ENCODE measurements at regions not wholly inside any gene's neighbourhood (a gene's known extent, or its start where the extent isn't known, plus 50 kb on each side); places are given as distances from the start of the nearest gene placed in this dataset.

DNA sequence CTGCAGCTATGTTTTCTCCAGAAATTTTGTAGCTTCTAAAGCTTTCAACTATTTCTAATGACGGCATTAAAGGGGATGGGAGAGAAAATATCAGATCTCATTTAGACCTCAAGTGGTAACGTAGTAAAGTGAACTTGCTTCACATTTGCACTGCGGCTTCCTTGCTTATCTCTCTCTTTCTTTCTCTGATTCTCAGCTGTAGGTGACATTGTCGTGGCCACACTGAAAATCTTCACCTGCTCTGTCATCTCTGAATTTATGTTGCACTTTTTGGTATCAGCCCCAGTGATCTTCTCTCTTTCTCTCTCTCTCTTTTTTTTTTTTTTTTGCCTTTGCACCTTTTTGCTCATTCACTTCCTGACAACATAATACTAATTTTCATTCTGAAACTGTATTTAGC, 254.1 kb upstream of the SATB1 start:
- Mint-ChIP-seq H3K4me3 (no peak overlapping the region), H3K9me3 (no peaks in the 10 kb centered on the region), H3K27ac (no peak overlapping the region), H3K36me3 (no peaks in the 10 kb centered on the region), H3K27me3 (ENCODE audit: insufficient read depth, low read depth) (no peaks in the 10 kb centered on the region), H3K4me1 (no peaks in the 10 kb centered on the region)
- no peaks in the 10 kb centered on the region for H3K9me3 ChIP-seq (ENCODE audit: low read depth)
- no peak overlapping the region for H3K27ac ChIP-seq
- no peaks in the 10 kb centered on the region for H3F3A ChIP-seq (ENCODE audit: low read depth)
- no peak overlapping the region for H3K9ac ChIP-seq
- no peaks in the 10 kb centered on the region for H4K20me1 ChIP-seq (ENCODE audit: low read depth)
- H3K79me2 ChIP-seq (ENCODE audit: low read depth) = no peaks in the 10 kb centered on the region
- H2AFZ ChIP-seq (replicated peaks) = no peak overlapping the region
- H3K4me3 ChIP-seq = no peak overlapping the region
- H3K27me3 ChIP-seq = no peaks in the 10 kb centered on the region
- no peak for DNase-seq (ENCODE audit: low spot score)
- H3K4me2 ChIP-seq = no peak overlapping the region
- TF ChIP-seq EZH2 (IDR thresholded peaks at IDR 0.05) (no peak), EZH2phosphoT487 (IDR thresholded peaks at IDR 0.05) (no peak)
- TF ChIP-seq, protein P1, sequence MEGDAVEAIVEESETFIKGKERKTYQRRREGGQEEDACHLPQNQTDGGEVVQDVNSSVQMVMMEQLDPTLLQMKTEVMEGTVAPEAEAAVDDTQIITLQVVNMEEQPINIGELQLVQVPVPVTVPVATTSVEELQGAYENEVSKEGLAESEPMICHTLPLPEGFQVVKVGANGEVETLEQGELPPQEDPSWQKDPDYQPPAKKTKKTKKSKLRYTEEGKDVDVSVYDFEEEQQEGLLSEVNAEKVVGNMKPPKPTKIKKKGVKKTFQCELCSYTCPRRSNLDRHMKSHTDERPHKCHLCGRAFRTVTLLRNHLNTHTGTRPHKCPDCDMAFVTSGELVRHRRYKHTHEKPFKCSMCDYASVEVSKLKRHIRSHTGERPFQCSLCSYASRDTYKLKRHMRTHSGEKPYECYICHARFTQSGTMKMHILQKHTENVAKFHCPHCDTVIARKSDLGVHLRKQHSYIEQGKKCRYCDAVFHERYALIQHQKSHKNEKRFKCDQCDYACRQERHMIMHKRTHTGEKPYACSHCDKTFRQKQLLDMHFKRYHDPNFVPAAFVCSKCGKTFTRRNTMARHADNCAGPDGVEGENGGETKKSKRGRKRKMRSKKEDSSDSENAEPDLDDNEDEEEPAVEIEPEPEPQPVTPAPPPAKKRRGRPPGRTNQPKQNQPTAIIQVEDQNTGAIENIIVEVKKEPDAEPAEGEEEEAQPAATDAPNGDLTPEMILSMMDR (IDR thresholded peaks at IDR 0.05) = no peak
- no peaks in the 10 kb centered on the region for H3K4me1 ChIP-seq
- no peaks in the 10 kb centered on the region for H3K36me3 ChIP-seq

DNA sequence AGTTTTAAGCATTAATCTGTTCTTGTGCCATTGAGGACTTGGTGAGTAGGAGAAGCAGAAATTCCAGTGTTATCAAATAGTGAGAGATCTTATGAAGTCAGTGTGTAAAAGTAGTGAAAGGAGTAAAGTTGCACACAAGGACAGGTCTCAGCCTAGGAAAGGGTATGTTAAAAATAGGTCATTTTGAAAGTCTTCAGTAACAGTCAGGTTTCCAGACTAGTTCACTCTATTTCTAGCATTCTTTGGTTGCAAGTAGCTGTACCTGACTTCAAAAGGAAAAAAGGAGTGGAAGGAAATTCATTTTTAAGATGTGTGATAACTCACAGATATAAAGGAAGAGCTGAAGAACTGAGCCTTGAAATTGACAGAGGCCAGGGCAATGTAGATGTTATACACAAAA, 250.1 kb upstream of the SATB1 start:
- H3K4me3 Mint-ChIP-seq = no peak overlapping the region
- Histone ChIP-seq H3K36me3 (no peaks in the 10 kb centered on the region), H3K9ac (no peak overlapping the region), H3K4me3 (no peak overlapping the region), H2AFZ (replicated peaks) (no peak overlapping the region), H4K20me1 (ENCODE audit: low read depth) (no peaks in the 10 kb centered on the region), H3K9me3 (ENCODE audit: low read depth) (no peaks in the 10 kb centered on the region), H3K27me3 (no peaks in the 10 kb centered on the region), H3K4me1 (no peaks in the 10 kb centered on the region), H3K4me2 (no peak overlapping the region), H3K27ac (no peak overlapping the region), H3F3A (ENCODE audit: low read depth) (no peaks in the 10 kb centered on the region), H3K79me2 (ENCODE audit: low read depth) (no peaks in the 10 kb centered on the region)
- H3K27ac Mint-ChIP-seq = no peak overlapping the region
- H3K27me3 Mint-ChIP-seq (ENCODE audit: insufficient read depth, low read depth) = no peaks in the 10 kb centered on the region
- no peaks in the 10 kb centered on the region for H3K9me3 Mint-ChIP-seq
- no peaks in the 10 kb centered on the region for H3K4me1 Mint-ChIP-seq
- TF ChIP-seq, protein P1 (IDR thresholded peaks at IDR 0.05) = no peak
- TF ChIP-seq EZH2 (IDR thresholded peaks at IDR 0.05) (no peak), EZH2phosphoT487 (IDR thresholded peaks at IDR 0.05) (no peak)
- no peak for DNase-seq (ENCODE audit: low spot score)
- no peaks in the 10 kb centered on the region for H3K36me3 Mint-ChIP-seq

DNA sequence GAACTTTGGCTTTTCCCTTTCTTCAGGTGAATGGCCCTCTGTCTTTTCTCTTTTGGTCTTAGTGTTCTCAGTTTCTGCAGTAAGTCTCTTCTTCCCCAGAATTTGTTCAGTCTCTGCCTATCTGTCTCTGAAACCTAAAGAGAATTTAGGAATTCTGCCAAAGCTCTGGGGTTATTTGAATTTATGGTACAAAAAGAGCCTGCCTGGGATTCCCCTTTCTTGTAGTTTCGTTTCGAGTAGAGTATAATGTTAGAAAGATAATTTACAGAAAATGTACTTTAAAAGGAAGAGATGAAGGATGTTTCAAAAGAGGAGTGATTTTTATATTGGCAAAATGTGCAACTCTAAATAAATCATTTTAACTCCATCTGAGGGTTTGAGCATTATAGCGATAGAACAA, 247.4 kb upstream of the SATB1 start:
- no peak overlapping the region for H3K4me2 ChIP-seq
- Mint-ChIP-seq H3K9me3 (no peaks in the 10 kb centered on the region), H3K27me3 (ENCODE audit: insufficient read depth, low read depth) (no peaks in the 10 kb centered on the region), H3K4me3 (no peak overlapping the region), H3K36me3 (no peaks in the 10 kb centered on the region), H3K4me1 (no peaks in the 10 kb centered on the region), H3K27ac (no peak overlapping the region)
- no peak overlapping the region for H3K9ac ChIP-seq
- H3K4me1 ChIP-seq = no peaks in the 10 kb centered on the region
- H3K9me3 ChIP-seq (ENCODE audit: low read depth) = no peaks in the 10 kb centered on the region
- DNase-seq (ENCODE audit: low spot score) = no peak
- no peak overlapping the region for H2AFZ ChIP-seq (replicated peaks)
- no peaks in the 10 kb centered on the region for H4K20me1 ChIP-seq (ENCODE audit: low read depth)
- H3K4me3 ChIP-seq = no peak overlapping the region
- TF ChIP-seq EZH2 (IDR thresholded peaks at IDR 0.05) (no peak), EZH2phosphoT487 (IDR thresholded peaks at IDR 0.05) (no peak)
- TF ChIP-seq, protein P1 (IDR thresholded peaks at IDR 0.05) = no peak
- H3K79me2 ChIP-seq (ENCODE audit: low read depth) = no peaks in the 10 kb centered on the region
- no peaks in the 10 kb centered on the region for H3K27me3 ChIP-seq
- no peak overlapping the region for H3K27ac ChIP-seq
- no peaks in the 10 kb centered on the region for H3F3A ChIP-seq (ENCODE audit: low read depth)
- no peaks in the 10 kb centered on the region for H3K36me3 ChIP-seq

DNA sequence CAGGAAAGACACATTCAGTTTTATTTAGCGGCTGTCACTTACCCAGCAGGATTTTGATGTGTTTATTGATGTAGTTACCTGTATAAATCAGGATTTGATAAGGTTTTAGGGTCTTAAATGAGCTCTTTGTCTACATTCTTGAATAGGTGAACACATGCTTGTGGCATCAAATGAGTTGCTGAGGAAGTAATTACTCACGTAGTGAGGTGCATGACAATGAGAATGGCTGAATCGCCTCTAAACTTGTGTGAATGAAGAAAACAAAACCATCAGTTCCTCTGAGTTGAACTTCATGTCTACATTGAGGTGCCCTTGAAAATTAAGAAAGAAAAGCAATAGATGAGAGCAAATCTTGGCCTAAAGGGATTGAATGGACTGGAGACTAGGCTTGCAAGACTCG, 245.6 kb upstream of the SATB1 start:
- Mint-ChIP-seq H3K9me3 (no peaks in the 10 kb centered on the region), H3K27me3 (ENCODE audit: insufficient read depth, low read depth) (no peaks in the 10 kb centered on the region), H3K4me3 (no peak overlapping the region), H3K4me1 (no peaks in the 10 kb centered on the region), H3K27ac (no peak overlapping the region), H3K36me3 (no peaks in the 10 kb centered on the region)
- TF ChIP-seq EZH2 (IDR thresholded peaks at IDR 0.05) (no peak), EZH2phosphoT487 (IDR thresholded peaks at IDR 0.05) (no peak)
- TF ChIP-seq, protein P1 (IDR thresholded peaks at IDR 0.05) = no peak
- Histone ChIP-seq H3K79me2 (ENCODE audit: low read depth) (no peaks in the 10 kb centered on the region), H4K20me1 (ENCODE audit: low read depth) (no peaks in the 10 kb centered on the region), H3K4me2 (no peak overlapping the region), H3K27me3 (no peaks in the 10 kb centered on the region), H3K4me3 (no peak overlapping the region), H3K9me3 (ENCODE audit: low read depth) (no peaks in the 10 kb centered on the region), H3K36me3 (no peaks in the 10 kb centered on the region), H3F3A (ENCODE audit: low read depth) (no peaks in the 10 kb centered on the region), H3K4me1 (no peaks in the 10 kb centered on the region), H3K9ac (no peak overlapping the region), H2AFZ (replicated peaks) (no peak overlapping the region), H3K27ac (no peak overlapping the region)
- DNase-seq (ENCODE audit: low spot score) = no peak

All from neural progenitor cell (in vitro differentiated cells).